ENCODE measurements at regions not wholly inside any gene's neighbourhood (a gene's known extent, or its start where the extent isn't known, plus 50 kb on each side); places are given as distances from the start of the nearest gene placed in this dataset.
"Not testable (repeated sequence)": the region's sequence is repeated elsewhere in the genome, so short reads cannot be mapped to it uniquely, and the experiment has no call there.

DNA sequence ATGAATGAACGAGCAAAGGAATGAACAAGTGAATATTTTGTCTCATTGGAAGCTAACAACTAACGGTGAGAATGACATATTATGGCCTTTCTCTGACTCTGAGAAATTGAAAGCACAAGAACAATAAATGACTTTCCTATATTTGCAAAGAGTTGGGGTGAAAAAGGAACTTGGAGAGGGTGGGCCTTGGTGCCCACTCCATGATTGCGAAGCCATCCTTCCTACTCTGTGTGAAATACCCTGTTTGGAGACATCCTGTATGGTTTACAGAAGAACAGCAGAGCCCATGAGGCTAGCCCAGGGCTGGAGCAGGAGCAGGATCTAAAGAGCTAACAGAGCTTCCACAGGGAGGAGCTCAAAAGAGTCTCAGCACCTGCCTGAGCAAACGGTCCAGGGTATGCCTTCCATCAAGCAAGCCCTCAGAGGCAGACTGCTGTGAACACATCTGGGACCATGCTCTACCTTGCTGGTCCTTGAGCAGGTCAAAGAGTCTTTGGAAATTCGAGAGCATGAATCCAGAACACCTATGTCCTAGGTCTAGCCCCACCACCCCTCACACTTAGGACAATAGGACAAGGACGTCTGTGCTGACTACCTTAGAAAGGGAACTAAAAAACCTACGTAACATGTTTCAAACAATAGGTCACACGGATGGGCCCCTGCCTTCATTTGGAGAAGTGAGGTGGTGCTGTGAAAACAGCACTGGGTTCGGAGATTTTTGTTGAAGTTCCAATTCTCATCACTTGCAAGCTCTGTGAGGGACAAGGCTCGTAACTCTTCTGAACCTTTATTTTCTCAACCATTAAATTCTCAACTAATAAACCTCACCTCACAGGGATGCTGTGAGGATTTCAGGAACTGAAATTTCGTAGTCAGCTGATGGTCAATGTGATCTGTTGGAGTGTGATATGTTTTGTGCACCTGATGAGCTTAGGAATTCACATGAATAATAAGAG is 377.4 kb downstream of the RRAGC start:
- TF ChIP-seq, protein P1, sequence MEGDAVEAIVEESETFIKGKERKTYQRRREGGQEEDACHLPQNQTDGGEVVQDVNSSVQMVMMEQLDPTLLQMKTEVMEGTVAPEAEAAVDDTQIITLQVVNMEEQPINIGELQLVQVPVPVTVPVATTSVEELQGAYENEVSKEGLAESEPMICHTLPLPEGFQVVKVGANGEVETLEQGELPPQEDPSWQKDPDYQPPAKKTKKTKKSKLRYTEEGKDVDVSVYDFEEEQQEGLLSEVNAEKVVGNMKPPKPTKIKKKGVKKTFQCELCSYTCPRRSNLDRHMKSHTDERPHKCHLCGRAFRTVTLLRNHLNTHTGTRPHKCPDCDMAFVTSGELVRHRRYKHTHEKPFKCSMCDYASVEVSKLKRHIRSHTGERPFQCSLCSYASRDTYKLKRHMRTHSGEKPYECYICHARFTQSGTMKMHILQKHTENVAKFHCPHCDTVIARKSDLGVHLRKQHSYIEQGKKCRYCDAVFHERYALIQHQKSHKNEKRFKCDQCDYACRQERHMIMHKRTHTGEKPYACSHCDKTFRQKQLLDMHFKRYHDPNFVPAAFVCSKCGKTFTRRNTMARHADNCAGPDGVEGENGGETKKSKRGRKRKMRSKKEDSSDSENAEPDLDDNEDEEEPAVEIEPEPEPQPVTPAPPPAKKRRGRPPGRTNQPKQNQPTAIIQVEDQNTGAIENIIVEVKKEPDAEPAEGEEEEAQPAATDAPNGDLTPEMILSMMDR (IDR thresholded peaks at IDR 0.05; ENCODE audit: low read depth, low read length) = no peak
- no peak overlapping the region for H3K4me3 ChIP-seq (ENCODE audit: low read depth, low read length)

DNA sequence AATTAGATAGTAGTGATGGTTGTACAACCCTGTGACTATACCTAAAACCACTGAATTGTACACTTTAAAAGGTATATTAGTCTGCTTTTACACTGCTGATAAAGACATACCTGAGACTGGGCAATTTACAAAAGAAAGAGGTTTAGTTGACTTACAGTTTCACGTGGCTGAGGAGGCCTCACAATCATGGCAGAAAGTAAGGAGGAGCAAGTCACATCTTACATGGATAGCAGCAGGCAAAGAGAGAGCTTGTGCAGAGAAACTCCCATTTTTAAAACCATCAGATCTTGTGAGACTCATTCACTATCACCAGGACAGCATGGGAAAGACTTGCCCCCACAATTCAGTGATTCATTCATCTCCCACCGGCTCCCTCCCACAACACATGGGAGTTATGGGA is 379.9 kb downstream of the RRAGC start:
- H3K4me3 ChIP-seq (ENCODE audit: low read depth, low read length) = not testable (repeated sequence)

DNA sequence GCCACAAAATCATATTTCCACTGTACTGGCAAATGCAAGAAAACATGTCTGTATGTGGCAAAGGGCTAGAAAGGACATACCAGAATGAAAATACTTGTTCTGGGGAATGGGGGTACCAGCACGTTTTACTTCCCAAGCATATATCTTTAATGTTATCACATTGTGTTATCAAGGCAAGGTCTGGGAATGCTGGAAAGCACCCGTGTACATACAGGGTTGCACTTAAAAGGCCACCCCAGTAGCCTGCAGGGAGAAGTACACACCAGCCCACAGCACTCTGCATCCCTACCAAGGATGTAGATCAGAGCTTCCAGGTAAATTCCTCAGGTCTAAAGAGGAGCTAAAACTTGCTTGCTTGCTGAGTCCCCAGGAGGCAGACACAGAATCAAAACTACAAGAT is 381.8 kb downstream of the RRAGC start:
- no peak overlapping the region for H3K4me3 ChIP-seq (ENCODE audit: low read depth, low read length)
- TF ChIP-seq, protein P1 (IDR thresholded peaks at IDR 0.05; ENCODE audit: low read depth, low read length) = no peak

DNA sequence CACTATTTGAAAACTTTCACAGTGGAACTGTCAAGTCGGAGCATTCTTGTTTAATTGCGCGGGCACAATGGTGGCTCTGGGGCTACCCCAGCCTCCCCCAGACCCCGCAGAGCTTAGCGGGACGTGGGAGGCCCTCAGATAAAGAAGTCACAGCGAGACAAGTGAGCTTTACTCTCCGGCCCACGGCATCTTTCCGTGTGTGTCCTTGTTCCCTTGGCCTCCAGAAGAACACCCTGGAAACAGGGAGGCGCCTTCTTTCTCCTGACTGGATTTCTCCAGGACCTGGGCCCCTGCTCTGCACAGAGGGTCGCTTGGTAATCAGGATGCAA is 382.8 kb downstream of the RRAGC start:
- TF ChIP-seq, protein P1 (IDR thresholded peaks at IDR 0.05; ENCODE audit: low read depth, low read length) = no peak
- no peak overlapping the region for H3K4me3 ChIP-seq (ENCODE audit: low read depth, low read length)

DNA sequence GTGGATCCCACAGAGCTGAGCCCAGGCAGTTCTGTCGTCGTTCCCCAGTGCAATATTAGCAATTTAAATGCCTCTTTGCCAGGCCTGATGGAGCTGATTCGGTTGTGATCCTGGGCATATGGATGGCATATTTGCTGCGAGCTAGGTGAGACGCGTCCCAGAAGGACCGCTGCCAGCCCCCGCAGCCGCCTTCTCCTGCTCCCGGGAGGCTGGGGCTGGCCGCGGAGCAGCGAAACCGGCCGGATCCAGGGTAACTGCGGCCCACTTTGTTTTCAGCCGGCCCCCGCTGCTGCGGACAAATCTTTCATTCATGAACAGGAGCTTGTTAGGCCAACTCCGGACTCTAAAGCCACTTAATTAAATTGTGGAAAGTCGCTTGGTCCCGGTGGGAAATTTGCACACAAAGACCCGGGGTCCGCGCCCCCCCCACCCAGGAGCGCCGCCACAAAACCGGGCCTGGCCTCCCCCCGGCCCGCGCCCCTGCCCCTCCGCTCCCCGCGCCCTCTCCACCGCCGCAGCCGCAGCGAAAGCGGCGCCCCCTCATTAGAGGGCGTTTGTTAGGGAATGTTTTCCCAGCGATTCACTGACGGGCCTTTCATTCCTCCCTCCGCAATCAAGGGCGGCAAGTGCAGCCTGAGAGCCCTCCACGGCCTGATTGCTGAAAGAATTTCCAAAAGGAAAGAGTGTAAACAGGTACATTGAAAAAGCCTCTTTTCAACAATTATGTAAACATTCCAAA is 383.3 kb downstream of the RRAGC start:
- TF ChIP-seq, protein P1 (IDR thresholded peaks at IDR 0.05; ENCODE audit: low read depth, low read length) = no peak
- no peak overlapping the region for H3K4me3 ChIP-seq (ENCODE audit: low read depth, low read length)

DNA sequence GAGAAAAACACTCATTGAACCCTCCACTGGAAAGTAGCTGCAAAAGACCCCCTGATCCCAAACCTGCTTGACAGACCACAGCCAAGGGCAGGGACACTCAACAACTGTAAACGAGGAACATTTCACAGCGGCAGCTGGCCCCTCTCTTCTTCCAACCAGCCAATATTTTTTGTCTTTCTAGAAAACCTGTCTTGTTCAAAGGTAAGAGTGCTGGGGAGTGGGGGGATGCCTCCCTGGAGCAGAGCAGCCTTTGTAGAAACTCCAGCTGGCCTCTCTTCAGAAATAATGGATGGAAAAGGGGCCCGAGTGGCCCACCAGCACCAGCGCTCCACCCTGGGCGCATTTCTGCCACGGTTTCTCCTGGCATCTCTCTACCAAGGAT is 384.0 kb downstream of the RRAGC start:
- H3K4me3 ChIP-seq (ENCODE audit: low read depth, low read length) = no peak overlapping the region
- TF ChIP-seq, protein P1 (IDR thresholded peaks at IDR 0.05; ENCODE audit: low read depth, low read length) = no peak

DNA sequence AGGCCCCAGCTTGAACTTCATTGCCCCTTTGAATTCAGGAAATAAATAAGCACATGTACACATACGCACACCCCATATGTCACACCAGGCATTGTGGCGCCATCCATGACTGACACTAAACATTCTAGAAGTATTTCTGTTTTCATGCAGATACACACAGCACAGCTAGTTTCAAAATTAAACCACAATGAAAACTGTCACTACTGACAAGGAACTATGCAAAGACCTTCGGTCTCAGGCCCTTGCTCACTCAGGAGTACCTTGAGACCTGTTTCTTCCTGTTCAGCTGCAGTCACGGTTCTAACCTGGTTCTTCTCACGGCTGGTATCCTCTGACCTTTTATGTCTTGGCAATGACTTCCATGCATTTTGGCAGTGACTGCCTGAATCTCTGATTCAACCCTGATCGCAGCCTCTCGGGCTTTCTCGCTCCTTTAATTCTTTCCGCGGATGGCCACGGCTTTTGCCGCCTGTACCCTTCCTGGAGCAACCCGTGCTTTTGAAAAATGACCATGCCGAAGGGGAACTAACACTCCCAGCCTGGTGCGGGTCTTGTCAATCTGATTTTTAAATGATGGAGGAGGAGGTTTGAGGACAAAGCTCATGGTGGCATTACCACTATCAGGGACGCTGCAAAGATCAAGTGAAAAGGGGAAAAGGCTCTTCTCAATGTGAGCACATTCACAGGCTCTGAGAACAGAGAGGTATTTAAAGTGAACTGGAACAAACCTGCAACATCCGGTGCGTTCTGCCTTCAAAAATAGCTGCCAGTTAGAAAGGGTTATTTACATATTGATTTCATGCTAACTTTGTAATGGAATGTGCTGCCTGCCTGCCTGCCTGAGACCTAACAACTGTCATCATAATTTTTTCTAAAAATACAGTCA is 384.6 kb downstream of the RRAGC start:
- TF ChIP-seq, protein P1 (IDR thresholded peaks at IDR 0.05; ENCODE audit: low read depth, low read length) = no peak

More for the DNA sequence above, 384.6 kb downstream of the RRAGC start:
- H3K4me3 ChIP-seq (ENCODE audit: low read depth, low read length) = no peak overlapping the region

Data from WI38 (cell line).